GM12878 (cell line): ENCODE measurements at regions not wholly inside any gene's neighbourhood (a gene's known extent, or its start where the extent isn't known, plus 50 kb on each side); places are given as distances from the start of the nearest gene placed in this dataset.

ENCODE experiments used
- ATAC-seq: fragments of 200-7000 bp; cut with Tn5 transposase; 3 replicates; pipeline ENCODE4 v1.9.1; 2020; ENCODE audit warnings: mild to moderate bottlenecking, moderate library complexity
- BruUV-seq: library from RNA; stranded (reverse); fragments of 400-500 nt; replicated peaks from 2 replicates; lab custom pipeline; 2021; lab: Mats Ljungman, UMichigan
- CTCF ChIA-PET: fragments of 300-600 bp; sonication (Branson Sonifier 250); formaldehyde crosslinking; extraction: SDS; loops from one replicate; lab custom pipeline; 2021; ENCODE audit warnings: inconsistent platforms; lab: Yijun Ruan, JAX
- POLR2A ChIA-PET: fragments of 350-600 bp; formaldehyde crosslinking; extraction: SDS; loops from one replicate; lab custom pipeline; 2021; ENCODE audit warnings: inconsistent platforms; lab: Charles Lee
- RAD21 ChIA-PET: fragments of 300-600 bp; sonication (Branson Sonifier 250); formaldehyde crosslinking; loops from one replicate; lab custom pipeline; 2023; ENCODE audit warnings: antibody characterized with exemption; ENCODE audit not compliant: unreplicated experiment; lab: Charles Lee
- SMC1A ChIA-PET: fragments of 300-600 bp; sonication (Branson Sonifier 250); formaldehyde crosslinking; loops from one replicate; lab custom pipeline; 2023; ENCODE audit not compliant: unreplicated experiment, uncharacterized antibody; lab: Charles Lee
- DNase-seq: peaks from one replicate; pipeline ENCODE4 v3.0.0-alpha.2; 2011; ENCODE audit warnings: low read depth, low spot score
- FAIRE-seq: peaks from 3 replicates; lab custom pipeline; 2011; peaks lifted over from hg19 to GRCh38; lab: Jason Lieb, UNC
- H2AFZ ChIP-seq: 2 replicates; pipeline ENCODE4 v1.6.0; 2011; ENCODE audit warnings: low read depth, low read length, control low read depth; ENCODE audit not compliant: control insufficient read depth
- H3K27ac ChIP-seq: 2 replicates; pipeline ENCODE4 v1.5.1; 2011; ENCODE audit warnings: control low read depth; ENCODE audit not compliant: control insufficient read depth, insufficient read depth
- H3K27me3 ChIP-seq, 2 experiments: replicated peaks in 1 of 2; 2 replicates each; pipeline versions ENCODE4 v1.6.0 to v1.6.1; 2011; ENCODE audit warnings: low read length in 1 of 2; ENCODE audit not compliant: control insufficient read depth in 2 of 2, insufficient read depth in 2 of 2
- H3K36me3 ChIP-seq, 2 experiments: 2 replicates each; pipeline ENCODE4 v1.5.1; 2011; ENCODE audit warnings: low read length in 1 of 2; ENCODE audit not compliant: control insufficient read depth in 2 of 2, insufficient read depth in 2 of 2
- H3K4me1 ChIP-seq: 2 replicates; pipeline ENCODE4 v1.6.1; 2011; ENCODE audit warnings: mild to moderate bottlenecking, low read length, moderate library complexity, mixed read lengths; ENCODE audit not compliant: control insufficient read depth, insufficient read depth
- H3K4me2 ChIP-seq: 2 replicates; pipeline ENCODE4 v1.6.0; 2011; ENCODE audit warnings: control low read depth; ENCODE audit not compliant: control insufficient read depth, insufficient read depth
- H3K4me3 ChIP-seq: fragments of 200-600 bp; sonication (generic); 2 replicates; pipeline ENCODE4 v1.5.1; 2016
- H3K79me2 ChIP-seq: 2 replicates; pipeline ENCODE4 v1.6.0; 2011; ENCODE audit warnings: low read length; ENCODE audit not compliant: control insufficient read depth, insufficient read depth
- H3K9ac ChIP-seq: 2 replicates; pipeline ENCODE4 v1.8.0; 2011; ENCODE audit warnings: low read length, control low read depth, mixed read lengths; ENCODE audit not compliant: control insufficient read depth, insufficient read depth
- H3K9me3 ChIP-seq: replicated peaks from 3 replicates; pipeline ENCODE4 v1.5.1; 2011; ENCODE audit warnings: mild to moderate bottlenecking, low read length; ENCODE audit not compliant: control insufficient read depth, insufficient read depth
- H4K20me1 ChIP-seq: 2 replicates; pipeline ENCODE4 v1.6.0; 2011; ENCODE audit not compliant: control insufficient read depth, insufficient read depth
- BACH1 ChIP-seq: fragments of 450-650 bp; IDR thresholded peaks from 2 replicates; pipeline ENCODE4 v1.6.1; 2017; ENCODE audit warnings: mild to moderate bottlenecking, borderline replicate concordance
- BCL11A ChIP-seq: IDR thresholded peaks from 2 replicates; pipeline ENCODE4 v1.6.1; 2011; ENCODE audit warnings: low read depth, low read length
- BRCA1 ChIP-seq: IDR thresholded peaks from 2 replicates; pipeline ENCODE4 v1.6.1; 2011; ENCODE audit warnings: low read depth, low read length, improper control_type of control experiment
- CBFB ChIP-seq: IDR thresholded peaks from 2 replicates; pipeline ENCODE4 v1.6.1; 2016; ENCODE audit warnings: antibody characterized with exemption, low read depth
- CREB1 ChIP-seq: IDR thresholded peaks from 2 replicates; pipeline ENCODE4 v1.6.1; 2012; ENCODE audit warnings: low read depth, mild to moderate bottlenecking, inconsistent platforms
- ETV6 ChIP-seq, 2 experiments: fragments of 450-650 bp in 1 of 2; IDR thresholded peaks in 1 of 2; conservative IDR thresholded peaks in 1 of 2; 2 replicates each; pipeline ENCODE4 v1.6.1; 2014; ENCODE audit warnings: antibody characterized with exemption in 1 of 2, borderline replicate concordance in 1 of 2, low read depth in 1 of 2, mild to moderate bottlenecking in 1 of 2, moderate library complexity in 1 of 2
- HDGF ChIP-seq: fragments of 450-650 bp; IDR thresholded peaks from 2 replicates; pipeline ENCODE4 v1.6.1; 2016; ENCODE audit warnings: antibody characterized with exemption
- IRF4 ChIP-seq: IDR thresholded peaks from 2 replicates; pipeline ENCODE4 v1.6.1; 2011; ENCODE audit warnings: low read depth, low read length
- JUNB ChIP-seq: IDR thresholded peaks from 2 replicates; pipeline ENCODE4 v1.6.1; 2016; ENCODE audit warnings: antibody characterized with exemption, mild to moderate bottlenecking
- MEF2B ChIP-seq: fragments of 450-650 bp; IDR thresholded peaks from 2 replicates; pipeline ENCODE4 v1.6.1; 2018; ENCODE audit warnings: mild to moderate bottlenecking, moderate library complexity; ENCODE audit not compliant: partially characterized antibody, poor library complexity, severe bottlenecking
- NBN ChIP-seq: fragments of 450-650 bp; IDR thresholded peaks from 2 replicates; pipeline ENCODE4 v1.6.1; 2016
- SMC3 ChIP-seq: IDR thresholded peaks from 2 replicates; pipeline ENCODE4 v1.6.1; 2011; ENCODE audit warnings: low read length, improper control_type of control experiment, borderline replicate concordance
- ZZZ3 ChIP-seq: IDR thresholded peaks from 2 replicates; pipeline ENCODE4 v1.6.1; 2011; ENCODE audit warnings: low read depth; ENCODE audit not compliant: control insufficient read depth, insufficient read length
- WGBS: methylation state at CpG from one replicate; pipeline ENCODE4 v1.1.6; 2016; ENCODE audit warnings: low lambda C conversion rate; ENCODE audit not compliant: insufficient replicate concordance, insufficient coverage; ENCODE audit errors: missing lambda C conversion rate; 5-methylcytosine and 5-hydroxymethylcytosine counted together
- in situ Hi-C: fragments of 300-500 bp; cut with MboI; formaldehyde crosslinking; loops from 9 replicates; pipeline ENCODE4 v1.14.3; 2018; ENCODE audit warnings: mixed read lengths
- intact Hi-C: fragments of 100-400 bp; cut with micrococcal nuclease; formaldehyde crosslinking; loops from one replicate; pipeline ENCODE4 v1.14.2; 2022; ENCODE audit not compliant: unreplicated experiment
- TF ChIP-seq, protein P1 (sequence below): IDR thresholded peaks from 2 replicates; pipeline ENCODE4 v1.6.1; 2011; ENCODE audit warnings: low read depth, low read length, improper control_type of control experiment, borderline replicate concordance
- TF ChIP-seq, protein P2 (sequence below): IDR thresholded peaks from 2 replicates; pipeline ENCODE4 v1.6.1; 2011; ENCODE audit warnings: borderline replicate concordance, low read depth, mild to moderate bottlenecking, moderate library complexity, mixed read lengths, low read length; ENCODE audit not compliant: insufficient read depth; ENCODE audit errors: extremely low read length
- TF ChIP-seq, protein P3 (sequence below): fragments of 150-350 bp; IDR thresholded peaks from 2 replicates; pipeline ENCODE4 v1.6.1; 2014; ENCODE audit warnings: mild to moderate bottlenecking, low read depth, low read length
- TF ChIP-seq, protein P4 (sequence below): fragments of 150-350 bp; IDR thresholded peaks from 2 replicates; pipeline ENCODE4 v1.6.1; 2016; ENCODE audit warnings: low read depth, low read length

DNA sequence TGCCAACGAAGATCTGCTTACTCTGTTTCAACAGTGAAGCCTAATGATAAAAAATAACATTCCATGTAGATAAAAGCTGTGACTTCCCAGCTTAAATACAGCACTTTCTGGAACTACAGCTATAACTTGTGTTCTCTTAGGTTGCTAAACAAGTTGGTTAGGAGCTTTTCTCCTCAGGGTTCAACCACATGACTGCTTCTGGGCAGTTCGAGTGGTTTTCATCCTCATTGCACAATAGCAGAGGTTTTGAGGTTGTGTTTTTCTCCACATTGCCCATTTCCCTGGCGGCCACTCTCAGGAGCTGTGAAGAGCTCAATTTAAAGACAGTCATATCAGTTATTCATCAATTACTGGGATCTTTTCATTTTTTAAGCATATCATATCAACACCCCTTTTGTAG is 102.2 kb upstream of the CYP1B1 start:
- in situ Hi-C loops (no loop called here), intact Hi-C loops (loop anchor here (5.0 kb wide), 1 partner anchor 61 kb away; no protein-coding TSS in a partner anchor)
- Histone ChIP-seq H3K4me1 (peaks cover 16% of the 10 kb centered on the region), H3K79me2 (no peaks in the 10 kb centered on the region), H2AFZ (no peak overlapping the region), H3K4me3 (no peak overlapping the region), H3K27me3 (no peaks in the 10 kb centered on the region), H3K9me3 (no peaks in the 10 kb centered on the region; the same call in 2 of the 3 replicates), H3K4me2 (no peak overlapping the region), H3K27ac (no peak overlapping the region), H3K36me3 (no peaks in the 10 kb centered on the region), H4K20me1 (no peaks in the 10 kb centered on the region), H3K9ac (no peak overlapping the region)
- no peak for ATAC-seq
- ChIA-PET SMC1A (interaction anchor here (0.8 kb wide), 1 partner anchor 43 kb away, joined by 3 read pairs; no protein-coding TSS in a partner anchor), RAD21 (interaction anchor here (0.9 kb wide), 1 partner anchor 32 kb away, joined by 3 read pairs; no protein-coding TSS in a partner anchor), CTCF (interaction anchor here (0.5 kb wide), 1 partner anchor 117 kb away, joined by 4 read pairs; no protein-coding TSS in a partner anchor), POLR2A (no interaction called here)
- FAIRE-seq = no peak
- TF ChIP-seq NBN (no peak), BACH1 (no peak), MEF2B (no peak), CBFB (no peak), ZZZ3 (no peak), SMC3 (no peak), BRCA1 (no peak), BCL11A (no peak), CREB1 (no peak), JUNB (no peak), HDGF (no peak), ETV6 (conservative IDR thresholded peaks at IDR 0.05 in 1 of 2, IDR thresholded peaks at IDR 0.05 in 1 of 2; ENCODE audit: borderline replicate concordance in 1 of 2, low read depth in 1 of 2) (no peak), IRF4 (no peak)
- TF ChIP-seq, protein P1, sequence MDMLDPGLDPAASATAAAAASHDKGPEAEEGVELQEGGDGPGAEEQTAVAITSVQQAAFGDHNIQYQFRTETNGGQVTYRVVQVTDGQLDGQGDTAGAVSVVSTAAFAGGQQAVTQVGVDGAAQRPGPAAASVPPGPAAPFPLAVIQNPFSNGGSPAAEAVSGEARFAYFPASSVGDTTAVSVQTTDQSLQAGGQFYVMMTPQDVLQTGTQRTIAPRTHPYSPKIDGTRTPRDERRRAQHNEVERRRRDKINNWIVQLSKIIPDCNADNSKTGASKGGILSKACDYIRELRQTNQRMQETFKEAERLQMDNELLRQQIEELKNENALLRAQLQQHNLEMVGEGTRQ = no peak
- TF ChIP-seq, protein P2, sequence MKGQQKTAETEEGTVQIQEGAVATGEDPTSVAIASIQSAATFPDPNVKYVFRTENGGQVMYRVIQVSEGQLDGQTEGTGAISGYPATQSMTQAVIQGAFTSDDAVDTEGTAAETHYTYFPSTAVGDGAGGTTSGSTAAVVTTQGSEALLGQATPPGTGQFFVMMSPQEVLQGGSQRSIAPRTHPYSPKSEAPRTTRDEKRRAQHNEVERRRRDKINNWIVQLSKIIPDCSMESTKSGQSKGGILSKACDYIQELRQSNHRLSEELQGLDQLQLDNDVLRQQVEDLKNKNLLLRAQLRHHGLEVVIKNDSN = no peak
- TF ChIP-seq, protein P3, sequence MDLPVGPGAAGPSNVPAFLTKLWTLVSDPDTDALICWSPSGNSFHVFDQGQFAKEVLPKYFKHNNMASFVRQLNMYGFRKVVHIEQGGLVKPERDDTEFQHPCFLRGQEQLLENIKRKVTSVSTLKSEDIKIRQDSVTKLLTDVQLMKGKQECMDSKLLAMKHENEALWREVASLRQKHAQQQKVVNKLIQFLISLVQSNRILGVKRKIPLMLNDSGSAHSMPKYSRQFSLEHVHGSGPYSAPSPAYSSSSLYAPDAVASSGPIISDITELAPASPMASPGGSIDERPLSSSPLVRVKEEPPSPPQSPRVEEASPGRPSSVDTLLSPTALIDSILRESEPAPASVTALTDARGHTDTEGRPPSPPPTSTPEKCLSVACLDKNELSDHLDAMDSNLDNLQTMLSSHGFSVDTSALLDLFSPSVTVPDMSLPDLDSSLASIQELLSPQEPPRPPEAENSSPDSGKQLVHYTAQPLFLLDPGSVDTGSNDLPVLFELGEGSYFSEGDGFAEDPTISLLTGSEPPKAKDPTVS = no peak
- TF ChIP-seq, protein P4, sequence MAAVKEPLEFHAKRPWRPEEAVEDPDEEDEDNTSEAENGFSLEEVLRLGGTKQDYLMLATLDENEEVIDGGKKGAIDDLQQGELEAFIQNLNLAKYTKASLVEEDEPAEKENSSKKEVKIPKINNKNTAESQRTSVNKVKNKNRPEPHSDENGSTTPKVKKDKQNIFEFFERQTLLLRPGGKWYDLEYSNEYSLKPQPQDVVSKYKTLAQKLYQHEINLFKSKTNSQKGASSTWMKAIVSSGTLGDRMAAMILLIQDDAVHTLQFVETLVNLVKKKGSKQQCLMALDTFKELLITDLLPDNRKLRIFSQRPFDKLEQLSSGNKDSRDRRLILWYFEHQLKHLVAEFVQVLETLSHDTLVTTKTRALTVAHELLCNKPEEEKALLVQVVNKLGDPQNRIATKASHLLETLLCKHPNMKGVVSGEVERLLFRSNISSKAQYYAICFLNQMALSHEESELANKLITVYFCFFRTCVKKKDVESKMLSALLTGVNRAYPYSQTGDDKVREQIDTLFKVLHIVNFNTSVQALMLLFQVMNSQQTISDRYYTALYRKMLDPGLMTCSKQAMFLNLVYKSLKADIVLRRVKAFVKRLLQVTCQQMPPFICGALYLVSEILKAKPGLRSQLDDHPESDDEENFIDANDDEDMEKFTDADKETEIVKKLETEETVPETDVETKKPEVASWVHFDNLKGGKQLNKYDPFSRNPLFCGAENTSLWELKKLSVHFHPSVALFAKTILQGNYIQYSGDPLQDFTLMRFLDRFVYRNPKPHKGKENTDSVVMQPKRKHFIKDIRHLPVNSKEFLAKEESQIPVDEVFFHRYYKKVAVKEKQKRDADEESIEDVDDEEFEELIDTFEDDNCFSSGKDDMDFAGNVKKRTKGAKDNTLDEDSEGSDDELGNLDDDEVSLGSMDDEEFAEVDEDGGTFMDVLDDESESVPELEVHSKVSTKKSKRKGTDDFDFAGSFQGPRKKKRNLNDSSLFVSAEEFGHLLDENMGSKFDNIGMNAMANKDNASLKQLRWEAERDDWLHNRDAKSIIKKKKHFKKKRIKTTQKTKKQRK = no peak
- 49% methylated on average over 3 of the region's 3 CpGs for WGBS
- no peak for DNase-seq
- no TSS peak for BruUV-seq
